GM23338 (cell line): ENCODE measurements at regions not wholly inside any gene's neighbourhood (a gene's known extent, or its start where the extent isn't known, plus 50 kb on each side); places are given as distances from the start of the nearest gene placed in this dataset.
"Not testable (repeated sequence)": the region's sequence is repeated elsewhere in the genome, so short reads cannot be mapped to it uniquely, and the experiment has no call there.

ENCODE experiments used
- CREB1 ChIP-seq: fragments of 250-450 bp; sonication (Bioruptor Pico); IDR thresholded peaks from 2 replicates; pipeline ENCODE4 v1.5.0; 2020; ENCODE audit warnings: low read depth, mild to moderate bottlenecking, moderate library complexity
- EZH2 ChIP-seq: fragments of 200-600 bp; sonication (generic); IDR thresholded peaks from one replicate; pipeline ENCODE4 v1.8.0; 2017; ENCODE audit warnings: antibody characterized with exemption, mild to moderate bottlenecking, low read depth; ENCODE audit not compliant: unreplicated experiment
- EZH2phosphoT487 ChIP-seq: fragments of 200-600 bp; sonication (generic); IDR thresholded peaks from one replicate; pipeline ENCODE4 v1.8.1; 2018; ENCODE audit warnings: antibody characterized with exemption; ENCODE audit not compliant: unreplicated experiment
- POLR2AphosphoS5 ChIP-seq: IDR thresholded peaks from 2 replicates; pipeline ENCODE4 v1.6.1; 2016; ENCODE audit warnings: antibody characterized with exemption, low read depth
- STAT1 ChIP-seq: IDR thresholded peaks from one replicate; pipeline ENCODE4 v1.6.1; 2016; ENCODE audit warnings: antibody characterized with exemption; ENCODE audit not compliant: unreplicated experiment
- TF ChIP-seq, protein P1 (sequence below), 2 experiments: fragments of 200-600 bp in 1 of 2; sonication (generic) in 1 of 2; conservative IDR thresholded peaks; 2 replicates each; pipeline versions ENCODE4 v1.5.1 to v1.6.1; 2016 to 2017; ENCODE audit warnings: antibody characterized with exemption in 2 of 2, low read depth in 2 of 2, mild to moderate bottlenecking in 2 of 2, moderate library complexity in 1 of 2
- TF ChIP-seq, protein P2 (sequence below): IDR thresholded peaks from 2 replicates; pipeline ENCODE4 v1.6.1; 2016; ENCODE audit warnings: antibody characterized with exemption
- TF ChIP-seq, protein P3 (sequence below): IDR thresholded peaks from one replicate; pipeline ENCODE4 v1.6.1; 2018; ENCODE audit warnings: antibody characterized with exemption; ENCODE audit not compliant: unreplicated experiment

DNA sequence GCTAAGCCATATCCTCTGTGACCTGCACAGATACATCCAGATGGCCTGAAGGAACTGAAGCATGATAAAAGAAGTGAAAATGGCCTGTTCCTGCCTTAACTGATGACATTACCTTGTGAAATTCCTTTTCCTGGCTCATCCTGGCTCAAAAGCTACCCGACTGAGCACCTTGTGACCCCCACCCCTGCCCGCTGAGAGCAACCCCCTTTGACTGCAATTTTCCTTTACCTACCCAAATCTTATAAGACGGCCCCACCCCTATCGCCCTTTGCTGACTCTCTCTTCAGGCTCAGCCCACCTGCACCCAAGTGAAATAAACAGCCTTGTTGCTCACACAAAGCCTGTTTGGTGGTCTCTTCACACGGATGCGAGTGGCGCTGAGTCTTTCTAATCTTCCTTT, 104.4 kb upstream of the SLC6A14 start:
- TF ChIP-seq EZH2; POLR2AphosphoS5; EZH2phosphoT487; STAT1; CREB1 (CRISPR knock-in tag): not testable (repeated sequence)
- TF ChIP-seq, protein P1, sequence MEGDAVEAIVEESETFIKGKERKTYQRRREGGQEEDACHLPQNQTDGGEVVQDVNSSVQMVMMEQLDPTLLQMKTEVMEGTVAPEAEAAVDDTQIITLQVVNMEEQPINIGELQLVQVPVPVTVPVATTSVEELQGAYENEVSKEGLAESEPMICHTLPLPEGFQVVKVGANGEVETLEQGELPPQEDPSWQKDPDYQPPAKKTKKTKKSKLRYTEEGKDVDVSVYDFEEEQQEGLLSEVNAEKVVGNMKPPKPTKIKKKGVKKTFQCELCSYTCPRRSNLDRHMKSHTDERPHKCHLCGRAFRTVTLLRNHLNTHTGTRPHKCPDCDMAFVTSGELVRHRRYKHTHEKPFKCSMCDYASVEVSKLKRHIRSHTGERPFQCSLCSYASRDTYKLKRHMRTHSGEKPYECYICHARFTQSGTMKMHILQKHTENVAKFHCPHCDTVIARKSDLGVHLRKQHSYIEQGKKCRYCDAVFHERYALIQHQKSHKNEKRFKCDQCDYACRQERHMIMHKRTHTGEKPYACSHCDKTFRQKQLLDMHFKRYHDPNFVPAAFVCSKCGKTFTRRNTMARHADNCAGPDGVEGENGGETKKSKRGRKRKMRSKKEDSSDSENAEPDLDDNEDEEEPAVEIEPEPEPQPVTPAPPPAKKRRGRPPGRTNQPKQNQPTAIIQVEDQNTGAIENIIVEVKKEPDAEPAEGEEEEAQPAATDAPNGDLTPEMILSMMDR (conservative IDR thresholded peaks at IDR 0.05; ENCODE audit: low read depth in 2 of 2): not testable (repeated sequence)
- TF ChIP-seq, protein P2, sequence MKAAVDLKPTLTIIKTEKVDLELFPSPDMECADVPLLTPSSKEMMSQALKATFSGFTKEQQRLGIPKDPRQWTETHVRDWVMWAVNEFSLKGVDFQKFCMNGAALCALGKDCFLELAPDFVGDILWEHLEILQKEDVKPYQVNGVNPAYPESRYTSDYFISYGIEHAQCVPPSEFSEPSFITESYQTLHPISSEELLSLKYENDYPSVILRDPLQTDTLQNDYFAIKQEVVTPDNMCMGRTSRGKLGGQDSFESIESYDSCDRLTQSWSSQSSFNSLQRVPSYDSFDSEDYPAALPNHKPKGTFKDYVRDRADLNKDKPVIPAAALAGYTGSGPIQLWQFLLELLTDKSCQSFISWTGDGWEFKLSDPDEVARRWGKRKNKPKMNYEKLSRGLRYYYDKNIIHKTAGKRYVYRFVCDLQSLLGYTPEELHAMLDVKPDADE: not testable (repeated sequence)
- TF ChIP-seq, protein P3, sequence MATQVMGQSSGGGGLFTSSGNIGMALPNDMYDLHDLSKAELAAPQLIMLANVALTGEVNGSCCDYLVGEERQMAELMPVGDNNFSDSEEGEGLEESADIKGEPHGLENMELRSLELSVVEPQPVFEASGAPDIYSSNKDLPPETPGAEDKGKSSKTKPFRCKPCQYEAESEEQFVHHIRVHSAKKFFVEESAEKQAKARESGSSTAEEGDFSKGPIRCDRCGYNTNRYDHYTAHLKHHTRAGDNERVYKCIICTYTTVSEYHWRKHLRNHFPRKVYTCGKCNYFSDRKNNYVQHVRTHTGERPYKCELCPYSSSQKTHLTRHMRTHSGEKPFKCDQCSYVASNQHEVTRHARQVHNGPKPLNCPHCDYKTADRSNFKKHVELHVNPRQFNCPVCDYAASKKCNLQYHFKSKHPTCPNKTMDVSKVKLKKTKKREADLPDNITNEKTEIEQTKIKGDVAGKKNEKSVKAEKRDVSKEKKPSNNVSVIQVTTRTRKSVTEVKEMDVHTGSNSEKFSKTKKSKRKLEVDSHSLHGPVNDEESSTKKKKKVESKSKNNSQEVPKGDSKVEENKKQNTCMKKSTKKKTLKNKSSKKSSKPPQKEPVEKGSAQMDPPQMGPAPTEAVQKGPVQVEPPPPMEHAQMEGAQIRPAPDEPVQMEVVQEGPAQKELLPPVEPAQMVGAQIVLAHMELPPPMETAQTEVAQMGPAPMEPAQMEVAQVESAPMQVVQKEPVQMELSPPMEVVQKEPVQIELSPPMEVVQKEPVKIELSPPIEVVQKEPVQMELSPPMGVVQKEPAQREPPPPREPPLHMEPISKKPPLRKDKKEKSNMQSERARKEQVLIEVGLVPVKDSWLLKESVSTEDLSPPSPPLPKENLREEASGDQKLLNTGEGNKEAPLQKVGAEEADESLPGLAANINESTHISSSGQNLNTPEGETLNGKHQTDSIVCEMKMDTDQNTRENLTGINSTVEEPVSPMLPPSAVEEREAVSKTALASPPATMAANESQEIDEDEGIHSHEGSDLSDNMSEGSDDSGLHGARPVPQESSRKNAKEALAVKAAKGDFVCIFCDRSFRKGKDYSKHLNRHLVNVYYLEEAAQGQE: not testable (repeated sequence)
